ENCODE measurements at regions not wholly inside any gene's neighbourhood (a gene's known extent, or its start where the extent isn't known, plus 50 kb on each side); places are given as distances from the start of the nearest gene placed in this dataset.

DNA sequence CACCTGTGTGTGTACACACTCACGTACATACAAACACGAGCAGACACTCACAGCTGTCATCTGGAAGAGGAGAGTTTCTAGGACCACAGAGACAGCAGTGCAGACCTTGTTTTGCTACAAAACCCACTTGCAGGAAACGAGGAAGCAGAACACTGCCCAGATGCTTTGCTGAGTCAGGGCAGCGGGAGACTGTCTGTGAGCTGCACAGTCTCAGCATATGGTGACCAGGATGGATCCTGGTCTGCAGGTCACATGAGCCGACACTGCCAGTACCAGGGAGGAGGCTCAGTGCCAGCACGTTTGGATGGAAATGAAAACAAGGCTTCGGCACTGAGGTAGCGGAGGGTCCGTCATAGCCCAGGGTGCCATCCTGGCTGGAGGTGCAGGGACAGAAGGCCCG lies 117.6 kb upstream of the DPP6 start:
- intact Hi-C loops (cut with micrococcal nuclease) = no loop called here
- no peak overlapping the region for H3K4me3 ChIP-seq (ENCODE audit: low read length in 2 of 2)
- DNase-seq = no peak
- H3K27ac Mint-ChIP-seq = no peak overlapping the region
- no peaks in the 10 kb centered on the region for H3K4me1 ChIP-seq (ENCODE audit: insufficient read depth, low read length)
- no peaks in the 10 kb centered on the region for H3K9me3 ChIP-seq (ENCODE audit: control insufficient read depth in 1 of 2, low read length in 2 of 2)
- no peaks in the 10 kb centered on the region for H3K36me3 Mint-ChIP-seq
- peaks cover 0 to 15% (median 6%) of the 10 kb centered on the region in 8 donors for H3K9me3 Mint-ChIP-seq
- no peak overlapping the region for H3K27ac ChIP-seq (ENCODE audit: low read depth, low read length)
- no peaks in the 10 kb centered on the region for H3K27me3 ChIP-seq (ENCODE audit: insufficient read depth, low read length)
- H3K36me3 ChIP-seq (ENCODE audit: insufficient read depth, low read length) = no peaks in the 10 kb centered on the region
- H3K4me3 Mint-ChIP-seq = no peak overlapping the region
- ChIA-PET CTCF (ENCODE audit: partially characterized antibody) (no interaction called here), POLR2A (ENCODE audit: partially characterized antibody) (no interaction called here)
- H3K27me3 Mint-ChIP-seq = no peaks in the 10 kb centered on the region
- no peaks in the 10 kb centered on the region for H3K4me1 Mint-ChIP-seq

DNA sequence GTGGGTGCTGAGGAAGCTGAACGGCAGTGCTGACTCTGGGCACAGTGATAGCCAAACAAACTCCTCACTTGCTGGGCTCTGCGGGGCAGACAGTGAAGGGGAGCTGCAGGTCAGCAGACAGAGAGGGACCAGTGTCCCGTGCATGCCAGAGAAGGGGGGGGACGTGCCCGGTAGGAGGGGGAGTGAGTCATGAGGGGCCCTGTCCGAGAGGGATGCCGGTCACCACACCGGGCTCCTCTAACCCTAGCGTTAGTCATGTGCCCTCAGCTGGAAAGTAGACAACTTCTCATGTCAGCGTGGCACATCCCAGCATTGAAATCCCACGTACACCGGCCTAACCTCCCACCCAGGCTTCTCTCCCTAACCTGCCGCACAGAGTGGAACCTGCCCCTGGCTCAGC lies 117.1 kb upstream of the DPP6 start:
- Mint-ChIP-seq H3K27me3 (no peaks in the 10 kb centered on the region), H3K27ac (no peak overlapping the region), H3K4me3 (no peak overlapping the region), H3K36me3 (no peaks in the 10 kb centered on the region), H3K4me1 (no peaks in the 10 kb centered on the region), H3K9me3 (peaks cover 0 to 15% (median 6%) of the 10 kb centered on the region in 8 donors)
- H3K9me3 ChIP-seq (ENCODE audit: control insufficient read depth in 1 of 2, low read length in 2 of 2) = no peaks in the 10 kb centered on the region
- POLR2A ChIA-PET (ENCODE audit: partially characterized antibody) = no interaction called here
- no peak overlapping the region for H3K27ac ChIP-seq (ENCODE audit: low read depth, low read length)
- H3K27me3 ChIP-seq (ENCODE audit: insufficient read depth, low read length) = no peaks in the 10 kb centered on the region
- DNase-seq = no peak
- CTCF ChIA-PET (ENCODE audit: partially characterized antibody) = no interaction called here
- intact Hi-C loops (cut with micrococcal nuclease) = no loop called here
- H3K4me3 ChIP-seq (ENCODE audit: low read length in 2 of 2) = no peak overlapping the region
- H3K4me1 ChIP-seq (ENCODE audit: insufficient read depth, low read length) = no peaks in the 10 kb centered on the region
- H3K36me3 ChIP-seq (ENCODE audit: insufficient read depth, low read length) = no peaks in the 10 kb centered on the region

DNA sequence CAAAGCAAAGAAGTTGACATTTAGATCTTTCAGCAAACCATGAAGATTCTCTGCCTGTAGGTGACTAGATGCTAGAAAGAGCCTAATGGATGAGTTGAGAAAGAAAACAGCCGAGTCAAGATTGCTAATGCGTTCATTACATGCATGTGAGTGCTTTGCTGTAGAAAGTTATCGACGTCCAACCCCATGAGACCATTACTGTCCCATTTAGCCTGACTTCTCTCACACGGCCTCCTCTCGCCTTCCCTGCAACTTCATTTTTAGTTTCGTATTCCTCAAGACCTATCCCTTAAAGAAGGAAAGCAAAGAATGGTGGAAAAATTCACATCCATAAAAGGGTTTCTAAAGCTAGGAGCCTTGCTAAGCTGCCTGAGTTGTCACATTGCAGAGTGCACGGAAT lies 113.7 kb upstream of the DPP6 start:
- Mint-ChIP-seq H3K9me3 (peaks cover 0 to 15% (median 2%) of the 10 kb centered on the region in 8 donors), H3K4me3 (no peak overlapping the region), H3K4me1 (no peaks in the 10 kb centered on the region), H3K27ac (no peak overlapping the region), H3K36me3 (no peaks in the 10 kb centered on the region), H3K27me3 (no peaks in the 10 kb centered on the region)
- intact Hi-C loops (cut with micrococcal nuclease) = no loop called here
- Histone ChIP-seq H3K4me3 (ENCODE audit: low read length in 2 of 2) (no peak overlapping the region), H3K9me3 (ENCODE audit: control insufficient read depth in 1 of 2, low read length in 2 of 2) (no peaks in the 10 kb centered on the region), H3K27ac (ENCODE audit: low read depth, low read length) (no peak overlapping the region), H3K27me3 (ENCODE audit: insufficient read depth, low read length) (no peaks in the 10 kb centered on the region), H3K36me3 (ENCODE audit: insufficient read depth, low read length) (no peaks in the 10 kb centered on the region), H3K4me1 (ENCODE audit: insufficient read depth, low read length) (no peaks in the 10 kb centered on the region)
- POLR2A ChIA-PET (ENCODE audit: partially characterized antibody) = no interaction called here
- DNase-seq = no peak
- CTCF ChIA-PET (ENCODE audit: partially characterized antibody) = no interaction called here

DNA sequence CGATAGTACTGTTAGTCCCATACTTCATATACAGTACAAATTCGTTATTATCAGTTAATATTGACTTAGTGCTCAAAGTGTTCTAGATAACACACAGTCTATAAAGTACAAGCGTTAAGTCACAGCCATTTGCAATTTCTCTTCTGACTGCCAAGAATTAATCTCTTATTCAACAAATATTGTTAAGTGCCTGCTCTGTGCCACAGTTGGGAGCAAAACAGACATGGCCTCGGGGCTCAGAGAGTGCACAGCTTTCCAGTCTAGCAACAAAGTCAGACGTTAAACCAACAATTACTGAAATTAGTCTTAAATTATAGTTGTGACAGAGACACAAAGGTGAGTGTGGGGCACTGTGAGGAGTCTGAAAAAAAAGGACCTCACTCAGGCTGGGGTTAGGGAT lies 113.0 kb upstream of the DPP6 start:
- Histone ChIP-seq H3K4me1 (ENCODE audit: insufficient read depth, low read length) (no peaks in the 10 kb centered on the region), H3K36me3 (ENCODE audit: insufficient read depth, low read length) (no peaks in the 10 kb centered on the region), H3K4me3 (ENCODE audit: low read length in 2 of 2) (no peak overlapping the region), H3K27me3 (ENCODE audit: insufficient read depth, low read length) (no peaks in the 10 kb centered on the region), H3K27ac (ENCODE audit: low read depth, low read length) (no peak overlapping the region), H3K9me3 (ENCODE audit: control insufficient read depth in 1 of 2, low read length in 2 of 2) (no peaks in the 10 kb centered on the region)
- Mint-ChIP-seq H3K9me3 (peaks cover 0 to 15% (median under 1%) of the 10 kb centered on the region in 8 donors), H3K36me3 (no peaks in the 10 kb centered on the region), H3K4me1 (no peaks in the 10 kb centered on the region), H3K4me3 (no peak overlapping the region), H3K27ac (no peak overlapping the region), H3K27me3 (no peaks in the 10 kb centered on the region)
- POLR2A ChIA-PET (ENCODE audit: partially characterized antibody) = no interaction called here
- intact Hi-C loops (cut with micrococcal nuclease) = no loop called here
- no peak for DNase-seq
- CTCF ChIA-PET (ENCODE audit: partially characterized antibody) = no interaction called here

DNA sequence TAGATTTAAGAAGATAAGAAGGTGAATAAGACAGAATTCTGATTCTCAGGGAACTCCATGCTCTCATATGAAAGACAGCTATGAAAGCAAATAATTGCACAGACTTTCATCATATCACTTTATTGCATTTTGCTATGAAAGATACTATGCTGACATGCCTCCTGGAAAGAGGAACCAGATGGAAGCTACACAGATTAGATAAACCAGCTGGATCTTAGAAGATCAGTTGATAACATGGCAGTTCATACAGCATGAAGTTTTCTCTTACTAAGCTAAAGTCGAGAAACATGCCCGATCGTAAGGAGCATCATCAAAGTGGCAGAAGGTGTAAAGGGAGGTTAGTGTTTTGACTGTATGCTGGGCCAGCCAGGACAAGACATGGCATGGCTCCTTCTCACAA lies 112.5 kb upstream of the DPP6 start:
- H3K27me3 Mint-ChIP-seq = no peaks in the 10 kb centered on the region
- no peaks in the 10 kb centered on the region for H3K4me1 ChIP-seq (ENCODE audit: insufficient read depth, low read length)
- no peaks in the 10 kb centered on the region for H3K4me1 Mint-ChIP-seq
- no peaks in the 10 kb centered on the region for H3K27me3 ChIP-seq (ENCODE audit: insufficient read depth, low read length)
- ChIA-PET POLR2A (ENCODE audit: partially characterized antibody) (no interaction called here), CTCF (ENCODE audit: partially characterized antibody) (no interaction called here)
- H3K4me3 ChIP-seq (ENCODE audit: low read length in 2 of 2) = no peak overlapping the region
- H3K9me3 Mint-ChIP-seq = peaks cover 0 to 12% (median under 1%) of the 10 kb centered on the region in 8 donors
- H3K27ac Mint-ChIP-seq = no peak overlapping the region
- no peaks in the 10 kb centered on the region for H3K9me3 ChIP-seq (ENCODE audit: control insufficient read depth in 1 of 2, low read length in 2 of 2)
- H3K36me3 ChIP-seq (ENCODE audit: insufficient read depth, low read length) = no peaks in the 10 kb centered on the region
- no peak for DNase-seq
- intact Hi-C loops (cut with micrococcal nuclease) = no loop called here
- no peak overlapping the region for H3K4me3 Mint-ChIP-seq
- H3K27ac ChIP-seq (ENCODE audit: low read depth, low read length) = no peak overlapping the region
- no peaks in the 10 kb centered on the region for H3K36me3 Mint-ChIP-seq

DNA sequence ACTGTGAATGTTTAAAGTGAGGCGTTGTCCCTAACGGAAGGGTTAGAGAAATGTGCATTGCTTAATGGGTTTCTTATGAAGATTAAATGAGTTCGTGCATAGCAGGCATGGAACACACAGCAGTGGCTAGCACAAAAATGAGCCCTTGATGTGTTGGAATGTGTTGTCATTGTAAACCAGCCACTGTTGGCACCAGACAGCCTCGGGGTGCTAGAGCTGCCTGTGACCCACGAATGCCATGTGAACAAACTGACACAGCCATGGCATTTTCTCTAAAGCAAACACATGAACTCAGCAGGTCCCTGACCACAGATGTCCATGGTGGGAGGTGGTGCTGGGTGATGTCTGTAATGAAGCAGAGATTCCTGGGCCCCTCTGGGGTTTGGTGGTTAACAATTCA lies 111.1 kb upstream of the DPP6 start:
- CTCF ChIA-PET (ENCODE audit: partially characterized antibody) = no interaction called here
- no peaks in the 10 kb centered on the region for H3K4me1 ChIP-seq (ENCODE audit: insufficient read depth, low read length)
- POLR2A ChIA-PET (ENCODE audit: partially characterized antibody) = no interaction called here

DNA sequence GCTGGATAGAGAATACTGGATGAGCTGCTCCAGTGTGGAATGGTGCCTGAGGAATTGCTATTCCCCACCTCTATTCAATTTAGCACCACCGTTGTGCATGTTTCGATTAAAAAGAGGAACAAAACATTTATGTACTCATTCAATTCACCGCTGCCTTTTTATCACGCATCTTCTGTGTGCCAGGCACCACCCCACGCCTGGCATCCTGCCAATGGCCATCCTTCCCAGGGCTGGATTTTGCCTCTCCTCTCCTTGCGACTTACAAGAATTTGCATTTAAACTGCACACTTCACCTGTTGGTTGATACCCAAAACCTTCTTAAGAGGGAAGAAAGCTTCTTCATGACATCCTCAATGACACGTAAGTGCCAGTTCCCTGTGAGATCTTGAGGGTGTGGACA lies 110.2 kb upstream of the DPP6 start:
- DNase-seq = no peak
- Histone ChIP-seq H3K36me3 (ENCODE audit: insufficient read depth, low read length) (no peaks in the 10 kb centered on the region), H3K4me1 (ENCODE audit: insufficient read depth, low read length) (no peaks in the 10 kb centered on the region), H3K27ac (ENCODE audit: low read depth, low read length) (no peak overlapping the region), H3K27me3 (ENCODE audit: insufficient read depth, low read length) (no peaks in the 10 kb centered on the region), H3K9me3 (ENCODE audit: control insufficient read depth in 1 of 2, low read length in 2 of 2) (no peaks in the 10 kb centered on the region), H3K4me3 (ENCODE audit: low read length in 2 of 2) (no peak overlapping the region)
- Mint-ChIP-seq H3K4me3 (peak overlapping the region in 1 of 8 donors; percentile 49), H3K27me3 (no peaks in the 10 kb centered on the region), H3K4me1 (no peaks in the 10 kb centered on the region), H3K36me3 (no peaks in the 10 kb centered on the region), H3K27ac (no peak overlapping the region), H3K9me3 (peaks cover 0 to 10% (median 4%) of the 10 kb centered on the region in 8 donors)
- intact Hi-C loops (cut with micrococcal nuclease) = no loop called here
- POLR2A ChIA-PET (ENCODE audit: partially characterized antibody) = no interaction called here
- CTCF ChIA-PET (ENCODE audit: partially characterized antibody) = no interaction called here

More for the DNA sequence above, 111.1 kb upstream of the DPP6 start:
- no peaks in the 10 kb centered on the region for H3K4me1 Mint-ChIP-seq
- H3K27me3 ChIP-seq (ENCODE audit: insufficient read depth, low read length) = no peaks in the 10 kb centered on the region
- no peak for DNase-seq
- H3K4me3 ChIP-seq (ENCODE audit: low read length in 2 of 2) = no peak overlapping the region
- H3K27ac ChIP-seq (ENCODE audit: low read depth, low read length) = no peak overlapping the region
- no peaks in the 10 kb centered on the region for H3K27me3 Mint-ChIP-seq
- peaks cover 0 to 10% (median 4%) of the 10 kb centered on the region in 8 donors for H3K9me3 Mint-ChIP-seq
- no peak overlapping the region for H3K27ac Mint-ChIP-seq
- intact Hi-C loops (cut with micrococcal nuclease) = no loop called here
- H3K36me3 ChIP-seq (ENCODE audit: insufficient read depth, low read length) = no peaks in the 10 kb centered on the region
- H3K9me3 ChIP-seq (ENCODE audit: control insufficient read depth in 1 of 2, low read length in 2 of 2) = no peaks in the 10 kb centered on the region
- no peaks in the 10 kb centered on the region for H3K36me3 Mint-ChIP-seq
- no peak overlapping the region for H3K4me3 Mint-ChIP-seq

DNA sequence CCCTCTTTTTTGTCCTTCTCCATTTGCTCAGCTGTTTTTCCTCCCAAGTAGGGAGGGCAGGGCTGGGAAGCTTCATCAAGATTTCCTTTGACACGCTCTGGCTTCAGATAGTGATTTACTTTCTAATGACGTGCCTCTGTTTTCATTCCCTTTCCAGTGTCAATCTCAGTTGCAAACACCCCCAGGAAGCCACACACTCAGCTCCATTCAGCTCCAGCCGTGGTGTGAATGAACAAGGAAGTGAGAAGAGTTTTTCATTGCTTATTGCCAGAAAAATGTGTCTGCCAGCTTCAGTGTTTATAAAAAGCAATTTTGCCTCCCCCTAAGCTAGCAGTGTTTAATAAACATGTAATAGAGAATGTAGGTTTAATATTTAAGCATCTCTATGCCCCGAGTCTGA lies 108.7 kb upstream of the DPP6 start:
- Mint-ChIP-seq H3K4me3 (no peak overlapping the region), H3K27me3 (no peaks in the 10 kb centered on the region), H3K9me3 (peaks cover 0 to 8% (median 4%) of the 10 kb centered on the region in 8 donors), H3K36me3 (no peaks in the 10 kb centered on the region), H3K4me1 (no peaks in the 10 kb centered on the region), H3K27ac (no peak overlapping the region)
- H3K27me3 ChIP-seq (ENCODE audit: insufficient read depth, low read length) = no peaks in the 10 kb centered on the region
- ChIA-PET CTCF (ENCODE audit: partially characterized antibody) (no interaction called here), POLR2A (ENCODE audit: partially characterized antibody) (no interaction called here)
- DNase-seq = no peak
- H3K4me3 ChIP-seq (ENCODE audit: low read length in 2 of 2) = no peak overlapping the region
- intact Hi-C loops (cut with micrococcal nuclease) = no loop called here
- no peaks in the 10 kb centered on the region for H3K36me3 ChIP-seq (ENCODE audit: insufficient read depth, low read length)
- H3K4me1 ChIP-seq (ENCODE audit: insufficient read depth, low read length) = no peaks in the 10 kb centered on the region
- H3K9me3 ChIP-seq (ENCODE audit: control insufficient read depth in 1 of 2, low read length in 2 of 2) = no peaks in the 10 kb centered on the region
- no peak overlapping the region for H3K27ac ChIP-seq (ENCODE audit: low read depth, low read length)

Data from CD4-positive, alpha-beta memory T cell (primary cell).